ENCODE measurements at regions not wholly inside any gene's neighbourhood (a gene's known extent, or its start where the extent isn't known, plus 50 kb on each side); places are given as distances from the start of the nearest gene placed in this dataset.

DNA sequence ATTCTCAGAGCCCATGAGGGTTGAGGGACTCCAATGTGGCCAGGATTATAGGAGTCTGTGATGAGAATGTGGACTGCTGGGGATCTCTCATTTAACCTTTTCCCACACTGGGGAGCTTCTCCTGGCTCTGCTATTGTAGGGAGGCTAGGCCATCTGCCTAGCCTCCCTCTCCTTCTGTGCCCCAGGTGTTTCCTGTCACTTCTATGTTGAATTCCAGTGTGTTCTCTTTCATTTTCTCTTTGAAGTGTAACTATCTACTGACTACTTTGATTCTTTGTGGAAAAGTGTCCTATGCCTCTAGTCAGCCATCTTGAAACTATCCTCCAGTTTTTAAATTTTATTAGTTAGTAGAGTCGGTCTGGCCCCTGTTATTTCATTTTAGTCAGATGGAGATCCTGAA lies 53.4 kb upstream of the ABCD2 start:
- H3K4me3 ChIP-seq (replicated peaks in 1 of 3; ENCODE audit: insufficient read depth in 1 of 3, low read depth in 1 of 3, low read length in 3 of 3): no peak overlapping the region
- no peak for DNase-seq (ENCODE audit: low read depth, low spot score)
- no peak overlapping the region for H2AFZ ChIP-seq (ENCODE audit: low read depth, low read length)
- FAIRE-seq: no peak
- H3K4me1 ChIP-seq (ENCODE audit: control insufficient read depth, extremely low read depth, insufficient read depth, low read length): no peaks in the 10 kb centered on the region
- no peaks in the 10 kb centered on the region for H3K9me1 ChIP-seq (replicated peaks; ENCODE audit: control insufficient read depth, extremely low read depth, insufficient read depth, low read length)
- H3K27me3 ChIP-seq (ENCODE audit: control insufficient read depth in 2 of 2, insufficient read depth in 2 of 2, low read length in 2 of 2): no peaks in the 10 kb centered on the region
- no peak overlapping the region for H3K4me2 ChIP-seq (ENCODE audit: insufficient read depth, low read length)
- ChIA-PET POLR2A (no interaction called here), CTCF (no interaction called here)
- TF ChIP-seq GATA2 (IDR thresholded peaks at IDR 0.05; ENCODE audit: insufficient read depth, insufficient read length, low read depth, low read length) (no peak), FOS (IDR thresholded peaks at IDR 0.05; ENCODE audit: borderline replicate concordance, insufficient read depth, low read length) (no peak), POLR2A (IDR thresholded peaks at IDR 0.05; ENCODE audit: low read depth, low read length) (no peak), POLR2AphosphoS5 (IDR thresholded peaks at IDR 0.05; ENCODE audit: insufficient read depth, low read depth, low read length) (no peak), MYC (IDR thresholded peaks at IDR 0.05; ENCODE audit: low read depth, low read length) (no peak), JUN (IDR thresholded peaks at IDR 0.05; ENCODE audit: borderline replicate concordance, insufficient read depth, insufficient read length, low read depth) (no peak), CTCF (IDR thresholded peaks at IDR 0.05; ENCODE audit: extremely low read depth in 1 of 2, insufficient read depth in 1 of 2, low read depth in 1 of 2, low read length in 2 of 2) (no peak), EZH2 (IDR thresholded peaks at IDR 0.05; ENCODE audit: borderline replicate concordance, low read depth, low read length, severe bottlenecking) (no peak)
- TF ChIP-seq, protein P1, sequence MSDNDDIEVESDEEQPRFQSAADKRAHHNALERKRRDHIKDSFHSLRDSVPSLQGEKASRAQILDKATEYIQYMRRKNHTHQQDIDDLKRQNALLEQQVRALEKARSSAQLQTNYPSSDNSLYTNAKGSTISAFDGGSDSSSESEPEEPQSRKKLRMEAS (IDR thresholded peaks at IDR 0.05; ENCODE audit: insufficient read depth, insufficient read length): no peak
- H3K79me2 ChIP-seq (ENCODE audit: control insufficient read depth, insufficient read depth, low read length): no peaks in the 10 kb centered on the region
- no TSS peak for BruUV-seq (replicated peaks)
- no peak overlapping the region for H3K27ac ChIP-seq (ENCODE audit: insufficient read depth, low read depth, low read length)
- no peaks in the 10 kb centered on the region for H4K20me1 ChIP-seq (replicated peaks; ENCODE audit: control insufficient read depth, extremely low read depth, insufficient read depth, low read length)
- intact Hi-C loops (cut with micrococcal nuclease) (no loop called here), dilution Hi-C loops (cut with MboI; ENCODE audit: extremely low pct_ligation_motif_present, low sequenced_read_pairs) (no loop called here)
- no peaks in the 10 kb centered on the region for H3K9me3 ChIP-seq (replicated peaks; ENCODE audit: control insufficient read depth, insufficient read depth, low read length)
- no peak overlapping the region for H3K9ac ChIP-seq (replicated peaks; ENCODE audit: extremely low read depth, insufficient read depth, low read length)
- H3K36me3 ChIP-seq (ENCODE audit: control insufficient read depth in 2 of 2, extremely low read depth in 1 of 2, insufficient read depth in 2 of 2, low read length in 2 of 2): no peaks in the 10 kb centered on the region

Data from endothelial cell of umbilical vein (primary cell).